NCI-H1048 (cell line): ENCODE measurements at regions not wholly inside any gene's neighbourhood (a gene's known extent, or its start where the extent isn't known, plus 50 kb on each side); places are given as distances from the start of the nearest gene placed in this dataset.

Experiments
- DNase-seq: peaks from one replicate; lab custom pipeline; 2025; lab: John Stamatoyannopoulos, UW

- no peak for DNase-seq
These were observed 127.3 kb downstream of the MBL2 start for GRCh38 chr10:52645187-52645758.

GRCh38 chr10:52649511-52649910 lies 123.1 kb downstream of the MBL2 start:
- DNase-seq, result no peak

GRCh38 chr10:52650873-52651272 lies 121.7 kb downstream of the MBL2 start:
- no peak for DNase-seq

GRCh38 chr10:52651293-52651692 lies 121.3 kb downstream of the MBL2 start:
- no peak for DNase-seq

GRCh38 chr10:52652431-52653262 lies 119.9 kb downstream of the MBL2 start:
- no peak for DNase-seq

- DNase-seq, result no peak
These were observed 119.2 kb downstream of the MBL2 start for GRCh38 chr10:52653263-52653909.

GRCh38 chr10:52654201-52654600 lies 118.4 kb downstream of the MBL2 start:
- DNase-seq, result no peak

GRCh38 chr10:52658112-52658511 lies 114.5 kb downstream of the MBL2 start:
- DNase-seq, result no peak

- DNase-seq, result no peak
These were observed 113.5 kb downstream of the MBL2 start for GRCh38 chr10:52659085-52659484.

GRCh38 chr10:52662256-52662655 lies 110.3 kb downstream of the MBL2 start:
- no peak for DNase-seq

- no peak for DNase-seq
These were observed 109.4 kb downstream of the MBL2 start for GRCh38 chr10:52663161-52663560.

- no peak for DNase-seq
These were observed 108.0 kb downstream of the MBL2 start for GRCh38 chr10:52664629-52665028.

- no peak for DNase-seq
These were observed 106.8 kb downstream of the MBL2 start for GRCh38 chr10:52665821-52666220.

GRCh38 chr10:52666931-52667330 lies 105.7 kb downstream of the MBL2 start:
- DNase-seq, result no peak

- no peak for DNase-seq
These were observed 104.6 kb downstream of the MBL2 start for GRCh38 chr10:52668024-52668423.

GRCh38 chr10:52672880-52673279 lies 99.7 kb downstream of the MBL2 start:
- DNase-seq, result no peak

GRCh38 chr10:52673468-52673867 lies 99.1 kb downstream of the MBL2 start:
- no peak for DNase-seq

GRCh38 chr10:52674474-52674873 lies 98.1 kb downstream of the MBL2 start:
- no peak for DNase-seq

- DNase-seq, result no peak
These were observed 95.5 kb downstream of the MBL2 start for GRCh38 chr10:52677086-52677485.

- no peak for DNase-seq
These were observed 94.0 kb downstream of the MBL2 start for GRCh38 chr10:52678611-52679010.

- DNase-seq, result no peak
These were observed 93.5 kb downstream of the MBL2 start for GRCh38 chr10:52679117-52679516.

- peak; percentile 26 for DNase-seq
These were observed 89.8 kb downstream of the MBL2 start for GRCh38 chr10:52682766-52683165.

GRCh38 chr10:52683776-52684175 lies 88.8 kb downstream of the MBL2 start:
- no peak for DNase-seq
